Neural cell (in vitro differentiated cells): ENCODE measurements at regions not wholly inside any gene's neighbourhood (a gene's known extent, or its start where the extent isn't known, plus 50 kb on each side); places are given as distances from the start of the nearest gene placed in this dataset.

ENCODE experiments used
- EP300 ChIP-seq: fragments of 450-650 bp; conservative IDR thresholded peaks from 2 replicates; pipeline ENCODE4 v1.6.1; 2014; ENCODE audit warnings: antibody characterized with exemption, mild to moderate bottlenecking, moderate library complexity; ENCODE audit not compliant: poor library complexity, severe bottlenecking
- EZH2 ChIP-seq: fragments of 200-600, 300-800 bp; shearing (Covaris generic), sonication (generic); IDR thresholded peaks from 2 replicates; pipeline ENCODE4 v1.6.1; 2014; ENCODE audit warnings: antibody characterized with exemption, low read length, borderline replicate concordance, mild to moderate bottlenecking; ENCODE audit not compliant: insufficient read depth, poor library complexity, severe bottlenecking
- POLR2AphosphoS5 ChIP-seq: IDR thresholded peaks from 2 replicates; pipeline ENCODE4 v1.6.1; 2012
- RAD21 ChIP-seq: fragments of 450-650 bp; conservative IDR thresholded peaks from 2 replicates; pipeline ENCODE4 v1.6.1; 2014; ENCODE audit warnings: antibody characterized with exemption, mild to moderate bottlenecking, moderate library complexity
- TAF1 ChIP-seq: IDR thresholded peaks from 2 replicates; pipeline ENCODE4 v1.6.1; 2012; ENCODE audit warnings: low read depth
- TF ChIP-seq, protein P1 (sequence below): fragments of 450-650 bp; IDR thresholded peaks from 2 replicates; pipeline ENCODE4 v1.5.1; 2014; ENCODE audit warnings: antibody characterized with exemption, mild to moderate bottlenecking, moderate library complexity; ENCODE audit not compliant: poor library complexity, severe bottlenecking

DNA sequence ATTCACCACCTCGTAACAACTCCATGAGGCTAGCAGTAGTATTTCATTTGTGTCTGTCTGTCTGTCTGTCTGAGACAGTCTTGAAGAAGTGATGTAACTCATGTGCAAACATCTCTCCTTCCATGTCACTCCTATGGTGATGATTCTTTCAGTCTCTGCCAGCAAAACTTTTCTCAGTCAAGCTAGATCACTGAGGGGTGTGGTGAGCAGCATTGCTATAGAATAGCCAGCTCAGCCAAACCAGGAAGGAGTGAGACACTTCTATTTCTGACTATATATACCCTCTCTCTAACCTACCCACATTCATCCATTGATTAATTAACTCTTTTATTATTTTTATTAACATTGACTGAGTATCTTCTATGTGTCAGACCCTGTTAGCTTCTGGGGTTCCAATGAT lies 1095.1 kb upstream of the GYPC start:
- TF ChIP-seq EP300 (no peak), POLR2AphosphoS5 (no peak), EZH2 (no peak), TAF1 (no peak), RAD21 (no peak)
- TF ChIP-seq, protein P1, sequence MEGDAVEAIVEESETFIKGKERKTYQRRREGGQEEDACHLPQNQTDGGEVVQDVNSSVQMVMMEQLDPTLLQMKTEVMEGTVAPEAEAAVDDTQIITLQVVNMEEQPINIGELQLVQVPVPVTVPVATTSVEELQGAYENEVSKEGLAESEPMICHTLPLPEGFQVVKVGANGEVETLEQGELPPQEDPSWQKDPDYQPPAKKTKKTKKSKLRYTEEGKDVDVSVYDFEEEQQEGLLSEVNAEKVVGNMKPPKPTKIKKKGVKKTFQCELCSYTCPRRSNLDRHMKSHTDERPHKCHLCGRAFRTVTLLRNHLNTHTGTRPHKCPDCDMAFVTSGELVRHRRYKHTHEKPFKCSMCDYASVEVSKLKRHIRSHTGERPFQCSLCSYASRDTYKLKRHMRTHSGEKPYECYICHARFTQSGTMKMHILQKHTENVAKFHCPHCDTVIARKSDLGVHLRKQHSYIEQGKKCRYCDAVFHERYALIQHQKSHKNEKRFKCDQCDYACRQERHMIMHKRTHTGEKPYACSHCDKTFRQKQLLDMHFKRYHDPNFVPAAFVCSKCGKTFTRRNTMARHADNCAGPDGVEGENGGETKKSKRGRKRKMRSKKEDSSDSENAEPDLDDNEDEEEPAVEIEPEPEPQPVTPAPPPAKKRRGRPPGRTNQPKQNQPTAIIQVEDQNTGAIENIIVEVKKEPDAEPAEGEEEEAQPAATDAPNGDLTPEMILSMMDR, result no peak
